ENCODE measurements at regions not wholly inside any gene's neighbourhood (a gene's known extent, or its start where the extent isn't known, plus 50 kb on each side); places are given as distances from the start of the nearest gene placed in this dataset.

DNA sequence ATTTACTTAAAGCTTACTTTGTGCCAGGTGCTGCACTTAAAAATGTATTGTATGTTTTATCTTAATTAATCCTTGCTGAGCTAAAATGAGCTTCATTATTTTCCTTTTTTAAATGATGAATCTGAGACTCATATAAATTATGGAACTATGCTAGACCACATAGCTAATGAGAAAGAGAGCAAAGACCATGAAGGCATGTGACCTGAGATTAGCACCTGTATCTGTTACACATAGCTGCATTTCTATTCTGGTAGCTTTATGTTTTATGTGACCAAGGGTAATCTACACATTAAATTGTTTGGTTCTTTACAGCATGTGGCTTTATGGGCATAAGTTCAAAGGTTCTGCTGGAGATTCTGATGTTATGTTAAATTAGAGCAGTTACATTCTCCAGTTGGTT, 839.1 kb upstream of the SORCS1 start:
- Histone ChIP-seq H4K20me1 (ENCODE audit: low read length) (no peaks in the 10 kb centered on the region), H3K27me3 (ENCODE audit: low read length) (no peaks in the 10 kb centered on the region), H3K9me2 (replicated peaks; ENCODE audit: low read length) (no peaks in the 10 kb centered on the region), H3K36me3 (ENCODE audit: low read depth, low read length) (no peaks in the 10 kb centered on the region), H2AFZ (ENCODE audit: low read length) (no peak overlapping the region), H3K4me3 (ENCODE audit: low read length) (no peak overlapping the region), H3K4me1 (ENCODE audit: insufficient read depth, low read length) (no peaks in the 10 kb centered on the region), H3K9ac (ENCODE audit: low read length) (no peak overlapping the region), H3K9me3 (ENCODE audit: low read length) (no peaks in the 10 kb centered on the region), H3K4me2 (ENCODE audit: low read length) (no peak overlapping the region), H3F3A (ENCODE audit: low read length, unreplicated experiment) (no peaks in the 10 kb centered on the region), H3K27ac (ENCODE audit: low read length) (no peak overlapping the region), H3K79me2 (ENCODE audit: low read length) (no peaks in the 10 kb centered on the region)
- intact Hi-C loops (cut with micrococcal nuclease), result no loop called here
- ATAC-seq (no peak), DNase-seq (no peak)
- BruUV-seq (replicated peaks), result no TSS peak
- ChIA-PET CTCF (no interaction called here), POLR2A (ENCODE audit: unreplicated experiment) (no interaction called here)
- TF ChIP-seq EZH2phosphoT487 (IDR thresholded peaks at IDR 0.05; ENCODE audit: borderline replicate concordance, low read length) (no peak), EZH2 (IDR thresholded peaks at IDR 0.05; ENCODE audit: low read length, unreplicated experiment) (no peak)
- TF ChIP-seq, protein P1, sequence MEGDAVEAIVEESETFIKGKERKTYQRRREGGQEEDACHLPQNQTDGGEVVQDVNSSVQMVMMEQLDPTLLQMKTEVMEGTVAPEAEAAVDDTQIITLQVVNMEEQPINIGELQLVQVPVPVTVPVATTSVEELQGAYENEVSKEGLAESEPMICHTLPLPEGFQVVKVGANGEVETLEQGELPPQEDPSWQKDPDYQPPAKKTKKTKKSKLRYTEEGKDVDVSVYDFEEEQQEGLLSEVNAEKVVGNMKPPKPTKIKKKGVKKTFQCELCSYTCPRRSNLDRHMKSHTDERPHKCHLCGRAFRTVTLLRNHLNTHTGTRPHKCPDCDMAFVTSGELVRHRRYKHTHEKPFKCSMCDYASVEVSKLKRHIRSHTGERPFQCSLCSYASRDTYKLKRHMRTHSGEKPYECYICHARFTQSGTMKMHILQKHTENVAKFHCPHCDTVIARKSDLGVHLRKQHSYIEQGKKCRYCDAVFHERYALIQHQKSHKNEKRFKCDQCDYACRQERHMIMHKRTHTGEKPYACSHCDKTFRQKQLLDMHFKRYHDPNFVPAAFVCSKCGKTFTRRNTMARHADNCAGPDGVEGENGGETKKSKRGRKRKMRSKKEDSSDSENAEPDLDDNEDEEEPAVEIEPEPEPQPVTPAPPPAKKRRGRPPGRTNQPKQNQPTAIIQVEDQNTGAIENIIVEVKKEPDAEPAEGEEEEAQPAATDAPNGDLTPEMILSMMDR (conservative IDR thresholded peaks at IDR 0.05; ENCODE audit: low read depth, low read length), result no peak

DNA sequence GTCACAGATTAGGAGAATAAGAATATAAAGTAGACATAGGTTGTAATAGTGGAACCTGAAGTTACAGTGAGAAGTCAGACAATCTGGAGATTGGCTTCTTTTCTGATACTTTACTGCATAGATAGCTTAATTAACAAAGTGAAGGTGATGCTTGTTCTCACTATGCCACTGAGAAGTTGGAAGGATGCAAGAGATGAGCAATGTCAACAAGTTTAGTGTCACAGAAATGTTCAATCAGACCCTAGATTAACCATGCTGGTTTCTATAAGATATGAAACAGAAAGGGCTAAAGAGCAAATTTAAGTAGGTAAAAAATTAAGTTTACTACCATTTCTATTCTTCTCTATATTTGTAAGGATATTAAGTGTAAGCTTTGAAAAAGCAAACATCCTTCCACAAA, 838.6 kb upstream of the SORCS1 start:
- intact Hi-C loops (cut with micrococcal nuclease), result no loop called here

DNA sequence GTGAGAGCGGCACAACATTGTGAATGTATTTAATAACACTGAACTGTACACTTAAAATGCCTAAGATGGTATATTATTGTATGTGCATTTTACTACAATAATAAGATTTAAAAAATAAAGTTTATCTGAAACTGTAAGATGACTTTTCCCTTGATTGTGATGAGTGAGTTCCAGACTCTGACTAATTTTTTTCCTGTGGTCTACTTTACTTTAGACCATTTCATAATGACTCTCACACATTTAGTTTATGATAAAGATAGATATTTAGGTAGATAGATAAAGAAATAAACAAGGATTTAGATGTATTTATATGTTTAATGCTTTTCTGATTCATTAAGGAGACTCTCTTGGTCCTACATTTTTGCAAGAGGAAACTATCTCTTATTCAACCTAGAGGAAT, 835.9 kb upstream of the SORCS1 start:
- ChIA-PET CTCF (no interaction called here), POLR2A (ENCODE audit: unreplicated experiment) (no interaction called here)
- no peak overlapping the region for H3K27ac ChIP-seq (ENCODE audit: low read length)
- no peak overlapping the region for H3K4me3 ChIP-seq (ENCODE audit: low read length)
- H3K4me1 ChIP-seq (ENCODE audit: insufficient read depth, low read length), result no peaks in the 10 kb centered on the region
- BruUV-seq (replicated peaks), result no TSS peak
- TF ChIP-seq EZH2 (IDR thresholded peaks at IDR 0.05; ENCODE audit: low read length, unreplicated experiment) (no peak), EZH2phosphoT487 (IDR thresholded peaks at IDR 0.05; ENCODE audit: borderline replicate concordance, low read length) (no peak)
- TF ChIP-seq, protein P1 (conservative IDR thresholded peaks at IDR 0.05; ENCODE audit: low read depth, low read length), result no peak
- H3K4me2 ChIP-seq (ENCODE audit: low read length), result no peak overlapping the region
- intact Hi-C loops (cut with micrococcal nuclease), result no loop called here
- H2AFZ ChIP-seq (ENCODE audit: low read length), result no peak overlapping the region
- no peaks in the 10 kb centered on the region for H3K79me2 ChIP-seq (ENCODE audit: low read length)
- no peaks in the 10 kb centered on the region for H3K9me3 ChIP-seq (ENCODE audit: low read length)
- no peaks in the 10 kb centered on the region for H3K27me3 ChIP-seq (ENCODE audit: low read length)
- no peak for DNase-seq
- no peaks in the 10 kb centered on the region for H3K36me3 ChIP-seq (ENCODE audit: low read depth, low read length)
- H4K20me1 ChIP-seq (ENCODE audit: low read length), result no peaks in the 10 kb centered on the region
- H3K9me2 ChIP-seq (replicated peaks; ENCODE audit: low read length), result no peaks in the 10 kb centered on the region
- H3F3A ChIP-seq (ENCODE audit: low read length, unreplicated experiment), result no peaks in the 10 kb centered on the region
- H3K9ac ChIP-seq (ENCODE audit: low read length), result no peak overlapping the region
- ATAC-seq, result no peak

More for the DNA sequence above, 838.6 kb upstream of the SORCS1 start:
- Histone ChIP-seq H3K79me2 (ENCODE audit: low read length) (no peaks in the 10 kb centered on the region), H4K20me1 (ENCODE audit: low read length) (no peaks in the 10 kb centered on the region), H3K9me2 (replicated peaks; ENCODE audit: low read length) (no peaks in the 10 kb centered on the region), H3K36me3 (ENCODE audit: low read depth, low read length) (no peaks in the 10 kb centered on the region), H2AFZ (ENCODE audit: low read length) (no peak overlapping the region), H3K27me3 (ENCODE audit: low read length) (no peaks in the 10 kb centered on the region), H3K27ac (ENCODE audit: low read length) (no peak overlapping the region), H3F3A (ENCODE audit: low read length, unreplicated experiment) (no peaks in the 10 kb centered on the region), H3K4me1 (ENCODE audit: insufficient read depth, low read length) (no peaks in the 10 kb centered on the region), H3K4me3 (ENCODE audit: low read length) (no peak overlapping the region), H3K9ac (ENCODE audit: low read length) (no peak overlapping the region), H3K9me3 (ENCODE audit: low read length) (no peaks in the 10 kb centered on the region), H3K4me2 (ENCODE audit: low read length) (no peak overlapping the region)
- ATAC-seq (no peak), DNase-seq (no peak)
- BruUV-seq (replicated peaks), result no TSS peak
- CTCF ChIA-PET, result no interaction called here
- TF ChIP-seq EZH2 (IDR thresholded peaks at IDR 0.05; ENCODE audit: low read length, unreplicated experiment) (no peak), EZH2phosphoT487 (IDR thresholded peaks at IDR 0.05; ENCODE audit: borderline replicate concordance, low read length) (no peak)
- TF ChIP-seq, protein P1 (conservative IDR thresholded peaks at IDR 0.05; ENCODE audit: low read depth, low read length), result no peak
- POLR2A ChIA-PET (ENCODE audit: unreplicated experiment), result no interaction called here
